IPS-18a (cell line): ENCODE measurements at regions not wholly inside any gene's neighbourhood (a gene's known extent, or its start where the extent isn't known, plus 50 kb on each side); places are given as distances from the start of the nearest gene placed in this dataset.
"Not testable (repeated sequence)": the region's sequence is repeated elsewhere in the genome, so short reads cannot be mapped to it uniquely, and the experiment has no call there.

ENCODE experiments used
- H3K27ac ChIP-seq: one replicate; pipeline ENCODE4 v1.5.1; 2013; ENCODE audit warnings: low read length
- H3K27me3 ChIP-seq: one replicate; pipeline ENCODE4 v1.6.1; 2013; ENCODE audit warnings: mild to moderate bottlenecking, low read length; ENCODE audit not compliant: control insufficient read depth, insufficient read depth
- H3K36me3 ChIP-seq: one replicate; pipeline ENCODE4 v1.6.1; 2013; ENCODE audit warnings: low read depth, low read length; ENCODE audit not compliant: control insufficient read depth
- H3K4me1 ChIP-seq: one replicate; pipeline ENCODE4 v1.6.1; 2013; ENCODE audit warnings: low read depth, low read length; ENCODE audit not compliant: control insufficient read depth
- H3K4me3 ChIP-seq: one replicate; pipeline ENCODE4 v1.5.1; 2013; ENCODE audit warnings: low read length
- H3K9ac ChIP-seq: one replicate; pipeline ENCODE4 v1.6.1; 2013; ENCODE audit warnings: mild to moderate bottlenecking, low read length, moderate library complexity
- H3K9me3 ChIP-seq: one replicate; pipeline ENCODE4 v1.6.1; 2013; ENCODE audit warnings: low read depth, low read length; ENCODE audit not compliant: control insufficient read depth

GRCh38 chr17:26936645-26937044 lies 357.3 kb upstream of the WSB1 start:
- peaks cover 49% of the 10 kb centered on the region for H3K9me3 ChIP-seq
- H3K4me1 ChIP-seq, H3K27me3 ChIP-seq, H3K9ac ChIP-seq, H3K4me3 ChIP-seq, H3K27ac ChIP-seq, H3K36me3 ChIP-seq: not testable (repeated sequence)

- H3K9me3 ChIP-seq: peaks cover 49% of the 10 kb centered on the region
- H3K27ac ChIP-seq, H3K4me1 ChIP-seq, H3K27me3 ChIP-seq, H3K36me3 ChIP-seq, H3K4me3 ChIP-seq, H3K9ac ChIP-seq: not testable (repeated sequence)
These were observed 356.1 kb upstream of the WSB1 start for GRCh38 chr17:26937750-26938322.

GRCh38 chr17:26939755-26940154 lies 354.2 kb upstream of the WSB1 start:
- H3K36me3 ChIP-seq, H3K27me3 ChIP-seq, H3K4me3 ChIP-seq, H3K4me1 ChIP-seq, H3K9ac ChIP-seq, H3K27ac ChIP-seq: not testable (repeated sequence)
- H3K9me3 ChIP-seq: peaks cover 54% of the 10 kb centered on the region

GRCh38 chr17:26940587-26940986 lies 353.3 kb upstream of the WSB1 start:
- not testable (repeated sequence) for H3K27me3 ChIP-seq, H3K4me1 ChIP-seq, H3K36me3 ChIP-seq, H3K27ac ChIP-seq, H3K9ac ChIP-seq, H3K4me3 ChIP-seq
- H3K9me3 ChIP-seq: peaks cover 57% of the 10 kb centered on the region

- Histone ChIP-seq H3K4me3 (no peak overlapping the region), H3K27ac (no peak overlapping the region), H3K9ac (no peak overlapping the region)
These were observed 331.4 kb upstream of the WSB1 start for GRCh38 chr17:26962255-26963162.

GRCh38 chr17:26963163-26963503 lies 330.8 kb upstream of the WSB1 start:
- peaks cover 13% of the 10 kb centered on the region for H3K9me3 ChIP-seq
- no peaks in the 10 kb centered on the region for H3K36me3 ChIP-seq
- no peaks in the 10 kb centered on the region for H3K4me1 ChIP-seq
- no peak overlapping the region for H3K27ac ChIP-seq
- H3K27me3 ChIP-seq: no peaks in the 10 kb centered on the region
- H3K9ac ChIP-seq: no peak overlapping the region
- no peak overlapping the region for H3K4me3 ChIP-seq

More at GRCh38 chr17:26962255-26963162, 331.4 kb upstream of the WSB1 start:
- Histone ChIP-seq H3K36me3 (no peaks in the 10 kb centered on the region), H3K27me3 (no peaks in the 10 kb centered on the region), H3K4me1 (no peaks in the 10 kb centered on the region), H3K9me3 (peaks cover 13% of the 10 kb centered on the region)

GRCh38 chr17:26965898-26966624 lies 327.9 kb upstream of the WSB1 start:
- H3K9ac ChIP-seq, H3K27me3 ChIP-seq, H3K27ac ChIP-seq, H3K36me3 ChIP-seq, H3K4me3 ChIP-seq, H3K4me1 ChIP-seq: not testable (repeated sequence)
- H3K9me3 ChIP-seq: peaks cover 21% of the 10 kb centered on the region

GRCh38 chr17:26966625-26967179 lies 327.2 kb upstream of the WSB1 start:
- H3K9me3 ChIP-seq: peaks cover 23% of the 10 kb centered on the region
- H3K36me3 ChIP-seq, H3K27me3 ChIP-seq, H3K9ac ChIP-seq, H3K4me3 ChIP-seq, H3K27ac ChIP-seq, H3K4me1 ChIP-seq: not testable (repeated sequence)

GRCh38 chr17:26981845-26982425 lies 312.0 kb upstream of the WSB1 start:
- H3K4me1 ChIP-seq, H3K27me3 ChIP-seq, H3K4me3 ChIP-seq, H3K36me3 ChIP-seq, H3K9ac ChIP-seq, H3K27ac ChIP-seq: not testable (repeated sequence)
- peaks cover 45% of the 10 kb centered on the region for H3K9me3 ChIP-seq

- H3K4me3 ChIP-seq, H3K9ac ChIP-seq, H3K27me3 ChIP-seq, H3K27ac ChIP-seq, H3K36me3 ChIP-seq, H3K4me1 ChIP-seq: not testable (repeated sequence)
- peaks cover 49% of the 10 kb centered on the region for H3K9me3 ChIP-seq
These were observed 311.4 kb upstream of the WSB1 start for GRCh38 chr17:26982563-26982962.

GRCh38 chr17:26987851-26988250 lies 306.1 kb upstream of the WSB1 start:
- H3K36me3 ChIP-seq, H3K27ac ChIP-seq, H3K9ac ChIP-seq, H3K27me3 ChIP-seq, H3K4me3 ChIP-seq, H3K4me1 ChIP-seq: not testable (repeated sequence)
- H3K9me3 ChIP-seq: peaks cover 62% of the 10 kb centered on the region
